Caco-2 (cell line): ENCODE measurements at regions not wholly inside any gene's neighbourhood (a gene's known extent, or its start where the extent isn't known, plus 50 kb on each side); places are given as distances from the start of the nearest gene placed in this dataset.

ENCODE experiments used
- BruUV-seq: library from RNA; stranded (reverse); fragments of 400-500 nt; replicated peaks from 2 replicates; lab custom pipeline; 2021; lab: Mats Ljungman, UMichigan
- CTCF ChIA-PET: fragments of 300-600 bp; sonication (Branson Sonifier 250); formaldehyde crosslinking; loops from one replicate; lab custom pipeline; 2022; ENCODE audit warnings: antibody characterized with exemption; lab: Charles Lee
- POLR2A ChIA-PET: fragments of 300-600 bp; sonication (Branson Sonifier 250); formaldehyde crosslinking; loops from one replicate; lab custom pipeline; 2022; ENCODE audit warnings: antibody characterized with exemption; lab: Charles Lee
- DNase-seq, 2 experiments: peaks; one replicate each; pipeline versions ENCODE4 v3.0.0 to v3.0.0-alpha.2; 2020 to 2022
- H3K27me3 ChIP-seq: replicated peaks from 2 replicates; pipeline ENCODE4 v1.6.0; 2011; ENCODE audit warnings: low read length; ENCODE audit not compliant: control insufficient read depth, insufficient read depth
- H3K36me3 ChIP-seq: 2 replicates; pipeline ENCODE4 v1.5.1; 2011; ENCODE audit warnings: low read length; ENCODE audit not compliant: control insufficient read depth, insufficient read depth
- H3K4me1 ChIP-seq: fragments of 250-450 bp; sonication (Bioruptor Pico); 2 replicates; pipeline ENCODE4 v1.5.1; 2020; ENCODE audit warnings: mild to moderate bottlenecking
- H3K4me3 ChIP-seq: 2 replicates; pipeline ENCODE4 v1.5.1; 2011; ENCODE audit warnings: low read depth, mild to moderate bottlenecking, control low read depth, low read length
- H3K9me3 ChIP-seq: fragments of 250-450 bp; sonication (Bioruptor Pico); 2 replicates; pipeline ENCODE4 v1.5.1; 2020; ENCODE audit warnings: mild to moderate bottlenecking, moderate library complexity
- H3K27ac Mint-ChIP-seq: one replicate; pipeline ENCODE4 v1.8.0; 2022; ENCODE audit warnings: mixed read lengths; ENCODE audit not compliant: unreplicated experiment
- H3K27me3 Mint-ChIP-seq: one replicate; pipeline ENCODE4 v1.8.0; 2022; ENCODE audit warnings: mixed read lengths; ENCODE audit not compliant: insufficient read depth, unreplicated experiment
- H3K36me3 Mint-ChIP-seq: one replicate; pipeline ENCODE4 v1.8.0; 2022; ENCODE audit warnings: mild to moderate bottlenecking, mixed read lengths; ENCODE audit not compliant: insufficient read depth, unreplicated experiment
- H3K4me1 Mint-ChIP-seq: one replicate; pipeline ENCODE4 v1.8.0; 2022; ENCODE audit warnings: low read depth, mixed read lengths; ENCODE audit not compliant: unreplicated experiment
- H3K4me3 Mint-ChIP-seq: one replicate; pipeline ENCODE4 v1.8.0; 2022; ENCODE audit warnings: mild to moderate bottlenecking, moderate library complexity, mixed read lengths; ENCODE audit not compliant: unreplicated experiment
- H3K9me3 Mint-ChIP-seq: one replicate; pipeline ENCODE4 v1.8.0; 2022; ENCODE audit warnings: mixed read lengths; ENCODE audit not compliant: unreplicated experiment
- intact Hi-C: fragments of 100-400 bp; cut with micrococcal nuclease; formaldehyde crosslinking; loops from one replicate; pipeline ENCODE4 v1.10.0; 2022; ENCODE audit not compliant: unreplicated experiment
- TF ChIP-seq, protein P1 (sequence below), 2 experiments: fragments of 200-600 bp in 1 of 2; IDR thresholded peaks; 1 replicate in 1 of 2; 2 replicates in 1 of 2; pipeline versions ENCODE4 v1.5.1 to v1.8.0; 2011 to 2022; ENCODE audit warnings: antibody characterized with exemption in 1 of 2, control low read depth in 1 of 2, inconsistent platforms in 1 of 2, low read depth in 1 of 2, low read length in 1 of 2, mild to moderate bottlenecking in 1 of 2, moderate library complexity in 1 of 2; ENCODE audit not compliant: insufficient read depth in 1 of 2, severe bottlenecking in 1 of 2, unreplicated experiment in 1 of 2

DNA sequence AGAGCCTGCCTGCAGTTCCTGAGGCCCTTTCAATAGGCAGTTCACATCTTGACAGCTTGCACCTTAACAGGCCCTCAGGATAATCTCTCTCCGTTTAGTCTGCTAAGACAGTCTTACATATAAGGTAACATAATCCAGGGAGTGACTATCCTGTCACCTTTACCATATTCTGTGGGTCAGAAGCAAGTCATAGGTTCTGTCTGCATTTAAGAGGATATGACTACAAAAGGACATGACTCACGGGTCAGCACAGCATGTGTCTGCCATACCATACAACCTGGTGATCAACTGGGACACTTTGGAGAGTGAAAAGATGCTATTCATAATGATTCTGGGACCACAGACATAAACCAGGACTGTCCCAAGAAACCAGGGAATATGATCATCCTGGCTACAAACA is 611.1 kb downstream of the SOX6 start:
- Mint-ChIP-seq H3K4me3 (no peak overlapping the region), H3K36me3 (no peaks in the 10 kb centered on the region), H3K4me1 (peaks cover 8% of the 10 kb centered on the region), H3K27ac (no peak overlapping the region), H3K27me3 (no peaks in the 10 kb centered on the region), H3K9me3 (peaks cover 11% of the 10 kb centered on the region)
- POLR2A ChIA-PET, result no interaction called here
- CTCF ChIA-PET, result no interaction called here
- H3K36me3 ChIP-seq, result no peaks in the 10 kb centered on the region
- H3K9me3 ChIP-seq, result no peaks in the 10 kb centered on the region
- no peak for DNase-seq
- intact Hi-C loops, result no loop called here
- no TSS peak for BruUV-seq
- H3K4me1 ChIP-seq, result no peaks in the 10 kb centered on the region
- no peaks in the 10 kb centered on the region for H3K27me3 ChIP-seq
- TF ChIP-seq, protein P1, sequence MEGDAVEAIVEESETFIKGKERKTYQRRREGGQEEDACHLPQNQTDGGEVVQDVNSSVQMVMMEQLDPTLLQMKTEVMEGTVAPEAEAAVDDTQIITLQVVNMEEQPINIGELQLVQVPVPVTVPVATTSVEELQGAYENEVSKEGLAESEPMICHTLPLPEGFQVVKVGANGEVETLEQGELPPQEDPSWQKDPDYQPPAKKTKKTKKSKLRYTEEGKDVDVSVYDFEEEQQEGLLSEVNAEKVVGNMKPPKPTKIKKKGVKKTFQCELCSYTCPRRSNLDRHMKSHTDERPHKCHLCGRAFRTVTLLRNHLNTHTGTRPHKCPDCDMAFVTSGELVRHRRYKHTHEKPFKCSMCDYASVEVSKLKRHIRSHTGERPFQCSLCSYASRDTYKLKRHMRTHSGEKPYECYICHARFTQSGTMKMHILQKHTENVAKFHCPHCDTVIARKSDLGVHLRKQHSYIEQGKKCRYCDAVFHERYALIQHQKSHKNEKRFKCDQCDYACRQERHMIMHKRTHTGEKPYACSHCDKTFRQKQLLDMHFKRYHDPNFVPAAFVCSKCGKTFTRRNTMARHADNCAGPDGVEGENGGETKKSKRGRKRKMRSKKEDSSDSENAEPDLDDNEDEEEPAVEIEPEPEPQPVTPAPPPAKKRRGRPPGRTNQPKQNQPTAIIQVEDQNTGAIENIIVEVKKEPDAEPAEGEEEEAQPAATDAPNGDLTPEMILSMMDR (IDR thresholded peaks at IDR 0.05; ENCODE audit: insufficient read depth in 1 of 2, low read depth in 1 of 2, low read length in 1 of 2, severe bottlenecking in 1 of 2, unreplicated experiment in 1 of 2), result no peak
- H3K4me3 ChIP-seq, result no peak overlapping the region

GRCh38 chr11:15747671-15748070 is 608.7 kb downstream of the SOX6 start:
- ChIA-PET CTCF (no interaction called here), POLR2A (no interaction called here)
- no peak for DNase-seq
- Histone ChIP-seq H3K4me1 (no peaks in the 10 kb centered on the region), H3K4me3 (no peak overlapping the region), H3K9me3 (no peaks in the 10 kb centered on the region), H3K36me3 (no peaks in the 10 kb centered on the region), H3K27me3 (no peaks in the 10 kb centered on the region)
- no TSS peak for BruUV-seq
- Mint-ChIP-seq H3K4me3 (no peak overlapping the region), H3K27me3 (no peaks in the 10 kb centered on the region), H3K9me3 (peaks cover 11% of the 10 kb centered on the region), H3K27ac (no peak overlapping the region), H3K4me1 (peaks cover 8% of the 10 kb centered on the region), H3K36me3 (no peaks in the 10 kb centered on the region)
- TF ChIP-seq, protein P1 (IDR thresholded peaks at IDR 0.05; ENCODE audit: insufficient read depth in 1 of 2, low read depth in 1 of 2, low read length in 1 of 2, severe bottlenecking in 1 of 2, unreplicated experiment in 1 of 2), result no peak
- intact Hi-C loops, result no loop called here

- Mint-ChIP-seq H3K36me3 (no peaks in the 10 kb centered on the region), H3K4me3 (no peak overlapping the region), H3K9me3 (peaks cover 14% of the 10 kb centered on the region), H3K27me3 (no peaks in the 10 kb centered on the region), H3K27ac (no peak overlapping the region), H3K4me1 (peaks cover 8% of the 10 kb centered on the region)
- Histone ChIP-seq H3K36me3 (no peaks in the 10 kb centered on the region), H3K4me3 (no peak overlapping the region), H3K9me3 (no peaks in the 10 kb centered on the region), H3K27me3 (no peaks in the 10 kb centered on the region), H3K4me1 (no peaks in the 10 kb centered on the region)
- no peak for DNase-seq
- POLR2A ChIA-PET, result no interaction called here
- TF ChIP-seq, protein P1 (IDR thresholded peaks at IDR 0.05; ENCODE audit: insufficient read depth in 1 of 2, low read depth in 1 of 2, low read length in 1 of 2, severe bottlenecking in 1 of 2, unreplicated experiment in 1 of 2), result no peak
- intact Hi-C loops, result no loop called here
- CTCF ChIA-PET, result no interaction called here
- BruUV-seq, result no TSS peak
Observed at GRCh38 chr11:15748132-15748531, 608.2 kb downstream of the SOX6 start.
